Stomach (tissue), 4 donors: ENCODE measurements at regions not wholly inside any gene's neighbourhood (a gene's known extent, or its start where the extent isn't known, plus 50 kb on each side); places are given as distances from the start of the nearest gene placed in this dataset.

Experiments used
- POLR2A ChIP-seq, 4 donors: fragments of 450-650 bp; IDR thresholded peaks; one replicate each; pipeline ENCODE4 v1.6.1; 2016; ENCODE audit warnings: antibody characterized with exemption in 4 of 4, control low read depth in 2 of 4, mild to moderate bottlenecking in 1 of 4, moderate library complexity in 1 of 4
- TF ChIP-seq, protein P1 (sequence below), 7 experiments: fragments of 450-650 bp in 4 of 7; fragments of 200-600 bp in 3 of 7; sonication (generic) in 3 of 7; IDR thresholded peaks; one replicate each; pipeline ENCODE4 v1.5.1; 2016 to 2019; ENCODE audit warnings: antibody characterized with exemption in 7 of 7, control low read depth in 2 of 7, mild to moderate bottlenecking in 1 of 7

DNA sequence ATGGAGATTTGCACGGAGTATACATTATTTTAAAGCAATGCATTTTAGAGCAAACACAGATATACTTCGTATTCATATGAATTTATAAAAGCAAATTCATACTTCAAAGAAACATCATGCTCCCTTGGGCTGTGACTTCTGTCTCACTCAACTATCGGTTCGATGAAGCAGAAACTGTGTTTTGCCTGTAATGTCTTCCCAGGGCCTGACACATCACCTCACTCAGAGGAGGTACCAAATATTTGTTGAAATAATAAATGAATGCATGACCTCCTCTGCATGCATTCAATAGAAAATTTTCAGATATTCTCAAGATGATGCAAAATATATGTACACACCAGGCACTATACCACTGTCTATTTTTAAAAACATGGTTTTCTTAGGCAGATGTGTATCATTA is 432.7 kb downstream of the EFNB2 start:
- TF ChIP-seq, protein P1, sequence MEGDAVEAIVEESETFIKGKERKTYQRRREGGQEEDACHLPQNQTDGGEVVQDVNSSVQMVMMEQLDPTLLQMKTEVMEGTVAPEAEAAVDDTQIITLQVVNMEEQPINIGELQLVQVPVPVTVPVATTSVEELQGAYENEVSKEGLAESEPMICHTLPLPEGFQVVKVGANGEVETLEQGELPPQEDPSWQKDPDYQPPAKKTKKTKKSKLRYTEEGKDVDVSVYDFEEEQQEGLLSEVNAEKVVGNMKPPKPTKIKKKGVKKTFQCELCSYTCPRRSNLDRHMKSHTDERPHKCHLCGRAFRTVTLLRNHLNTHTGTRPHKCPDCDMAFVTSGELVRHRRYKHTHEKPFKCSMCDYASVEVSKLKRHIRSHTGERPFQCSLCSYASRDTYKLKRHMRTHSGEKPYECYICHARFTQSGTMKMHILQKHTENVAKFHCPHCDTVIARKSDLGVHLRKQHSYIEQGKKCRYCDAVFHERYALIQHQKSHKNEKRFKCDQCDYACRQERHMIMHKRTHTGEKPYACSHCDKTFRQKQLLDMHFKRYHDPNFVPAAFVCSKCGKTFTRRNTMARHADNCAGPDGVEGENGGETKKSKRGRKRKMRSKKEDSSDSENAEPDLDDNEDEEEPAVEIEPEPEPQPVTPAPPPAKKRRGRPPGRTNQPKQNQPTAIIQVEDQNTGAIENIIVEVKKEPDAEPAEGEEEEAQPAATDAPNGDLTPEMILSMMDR (IDR thresholded peaks at IDR 0.05), result no peak
- TF ChIP-seq POLR2A (IDR thresholded peaks at IDR 0.05), result no peak
